Caco-2 (cell line): ENCODE measurements at regions not wholly inside any gene's neighbourhood (a gene's known extent, or its start where the extent isn't known, plus 50 kb on each side); places are given as distances from the start of the nearest gene placed in this dataset.

Source experiments
- BruUV-seq: library from RNA; stranded (reverse); fragments of 400-500 nt; replicated peaks from 2 replicates; lab custom pipeline; 2021; lab: Mats Ljungman, UMichigan
- CTCF ChIA-PET: fragments of 300-600 bp; sonication (Branson Sonifier 250); formaldehyde crosslinking; loops from one replicate; lab custom pipeline; 2022; ENCODE audit warnings: antibody characterized with exemption; lab: Charles Lee
- POLR2A ChIA-PET: fragments of 300-600 bp; sonication (Branson Sonifier 250); formaldehyde crosslinking; loops from one replicate; lab custom pipeline; 2022; ENCODE audit warnings: antibody characterized with exemption; lab: Charles Lee
- DNase-seq, 2 experiments: peaks; one replicate each; pipeline versions ENCODE4 v3.0.0 to v3.0.0-alpha.2; 2020 to 2022
- H3K27me3 ChIP-seq: replicated peaks from 2 replicates; pipeline ENCODE4 v1.6.0; 2011; ENCODE audit warnings: low read length; ENCODE audit not compliant: control insufficient read depth, insufficient read depth
- H3K36me3 ChIP-seq: 2 replicates; pipeline ENCODE4 v1.5.1; 2011; ENCODE audit warnings: low read length; ENCODE audit not compliant: control insufficient read depth, insufficient read depth
- H3K4me1 ChIP-seq: fragments of 250-450 bp; sonication (Bioruptor Pico); 2 replicates; pipeline ENCODE4 v1.5.1; 2020; ENCODE audit warnings: mild to moderate bottlenecking
- H3K4me3 ChIP-seq: 2 replicates; pipeline ENCODE4 v1.5.1; 2011; ENCODE audit warnings: low read depth, mild to moderate bottlenecking, control low read depth, low read length
- H3K9me3 ChIP-seq: fragments of 250-450 bp; sonication (Bioruptor Pico); 2 replicates; pipeline ENCODE4 v1.5.1; 2020; ENCODE audit warnings: mild to moderate bottlenecking, moderate library complexity
- H3K27ac Mint-ChIP-seq: one replicate; pipeline ENCODE4 v1.8.0; 2022; ENCODE audit warnings: mixed read lengths; ENCODE audit not compliant: unreplicated experiment
- H3K27me3 Mint-ChIP-seq: one replicate; pipeline ENCODE4 v1.8.0; 2022; ENCODE audit warnings: mixed read lengths; ENCODE audit not compliant: insufficient read depth, unreplicated experiment
- H3K36me3 Mint-ChIP-seq: one replicate; pipeline ENCODE4 v1.8.0; 2022; ENCODE audit warnings: mild to moderate bottlenecking, mixed read lengths; ENCODE audit not compliant: insufficient read depth, unreplicated experiment
- H3K4me1 Mint-ChIP-seq: one replicate; pipeline ENCODE4 v1.8.0; 2022; ENCODE audit warnings: low read depth, mixed read lengths; ENCODE audit not compliant: unreplicated experiment
- H3K4me3 Mint-ChIP-seq: one replicate; pipeline ENCODE4 v1.8.0; 2022; ENCODE audit warnings: mild to moderate bottlenecking, moderate library complexity, mixed read lengths; ENCODE audit not compliant: unreplicated experiment
- H3K9me3 Mint-ChIP-seq: one replicate; pipeline ENCODE4 v1.8.0; 2022; ENCODE audit warnings: mixed read lengths; ENCODE audit not compliant: unreplicated experiment
- intact Hi-C: fragments of 100-400 bp; cut with micrococcal nuclease; formaldehyde crosslinking; loops from one replicate; pipeline ENCODE4 v1.10.0; 2022; ENCODE audit not compliant: unreplicated experiment
- TF ChIP-seq, protein P1 (sequence below), 2 experiments: fragments of 200-600 bp in 1 of 2; IDR thresholded peaks; 1 replicate in 1 of 2; 2 replicates in 1 of 2; pipeline versions ENCODE4 v1.5.1 to v1.8.0; 2011 to 2022; ENCODE audit warnings: antibody characterized with exemption in 1 of 2, control low read depth in 1 of 2, inconsistent platforms in 1 of 2, low read depth in 1 of 2, low read length in 1 of 2, mild to moderate bottlenecking in 1 of 2, moderate library complexity in 1 of 2; ENCODE audit not compliant: insufficient read depth in 1 of 2, severe bottlenecking in 1 of 2, unreplicated experiment in 1 of 2

DNA sequence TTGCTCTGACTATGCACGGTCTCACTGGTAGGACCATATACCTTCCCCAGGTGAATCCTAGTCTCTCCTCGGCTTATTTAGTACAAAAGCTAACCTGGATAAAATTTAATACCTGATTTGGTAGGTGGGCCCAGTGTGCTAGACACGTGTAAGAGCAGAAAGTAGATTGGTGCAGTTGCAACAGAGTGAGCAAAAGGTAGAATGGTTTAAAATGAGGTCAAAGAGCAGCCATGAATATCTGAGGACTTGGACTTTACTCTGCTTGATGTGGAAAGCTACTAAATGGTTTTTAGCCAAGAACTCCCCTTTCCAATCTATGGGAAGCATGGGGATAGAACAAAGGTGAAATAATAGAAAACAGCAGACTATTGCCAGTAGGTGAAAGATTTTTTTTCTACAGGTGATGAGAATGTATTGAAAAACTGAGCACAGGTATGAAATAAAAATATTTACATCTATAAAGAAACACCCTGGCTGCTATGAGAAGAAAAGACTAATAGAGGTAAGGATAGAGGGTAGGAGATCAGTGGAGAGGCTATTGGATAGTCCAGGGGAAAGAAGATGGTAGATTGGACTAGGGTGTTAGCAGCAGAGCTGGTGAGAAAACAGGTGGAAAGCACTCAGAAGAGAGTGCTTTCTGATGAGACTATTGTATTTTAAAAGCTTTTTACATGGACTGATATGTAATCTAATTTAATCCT lies 61.3 kb upstream of the BCL9 start:
- no peak for DNase-seq
- Histone ChIP-seq H3K36me3 (no peaks in the 10 kb centered on the region), H3K4me1 (peaks cover 9% of the 10 kb centered on the region), H3K4me3 (no peak overlapping the region), H3K27me3 (no peaks in the 10 kb centered on the region), H3K9me3 (peaks cover 3% of the 10 kb centered on the region; the same call in 1 of the 2 replicates)
- POLR2A ChIA-PET: interaction anchor here (0.6 to 0.8 kb wide), 2 partner anchors 60 to 120 kb away, joined by 3 read pairs; no protein-coding TSS in a partner anchor
- no peak overlapping the region for H3K4me3 Mint-ChIP-seq
- H3K36me3 Mint-ChIP-seq: no peaks in the 10 kb centered on the region
- peaks cover 3% of the 10 kb centered on the region for H3K27me3 Mint-ChIP-seq
- H3K9me3 Mint-ChIP-seq: no peaks in the 10 kb centered on the region
- CTCF ChIA-PET: no interaction called here
- no peak overlapping the region for H3K27ac Mint-ChIP-seq
- BruUV-seq: no TSS peak
- intact Hi-C loops: no loop called here
- TF ChIP-seq, protein P1, sequence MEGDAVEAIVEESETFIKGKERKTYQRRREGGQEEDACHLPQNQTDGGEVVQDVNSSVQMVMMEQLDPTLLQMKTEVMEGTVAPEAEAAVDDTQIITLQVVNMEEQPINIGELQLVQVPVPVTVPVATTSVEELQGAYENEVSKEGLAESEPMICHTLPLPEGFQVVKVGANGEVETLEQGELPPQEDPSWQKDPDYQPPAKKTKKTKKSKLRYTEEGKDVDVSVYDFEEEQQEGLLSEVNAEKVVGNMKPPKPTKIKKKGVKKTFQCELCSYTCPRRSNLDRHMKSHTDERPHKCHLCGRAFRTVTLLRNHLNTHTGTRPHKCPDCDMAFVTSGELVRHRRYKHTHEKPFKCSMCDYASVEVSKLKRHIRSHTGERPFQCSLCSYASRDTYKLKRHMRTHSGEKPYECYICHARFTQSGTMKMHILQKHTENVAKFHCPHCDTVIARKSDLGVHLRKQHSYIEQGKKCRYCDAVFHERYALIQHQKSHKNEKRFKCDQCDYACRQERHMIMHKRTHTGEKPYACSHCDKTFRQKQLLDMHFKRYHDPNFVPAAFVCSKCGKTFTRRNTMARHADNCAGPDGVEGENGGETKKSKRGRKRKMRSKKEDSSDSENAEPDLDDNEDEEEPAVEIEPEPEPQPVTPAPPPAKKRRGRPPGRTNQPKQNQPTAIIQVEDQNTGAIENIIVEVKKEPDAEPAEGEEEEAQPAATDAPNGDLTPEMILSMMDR (IDR thresholded peaks at IDR 0.05; ENCODE audit: insufficient read depth in 1 of 2, low read depth in 1 of 2, low read length in 1 of 2, severe bottlenecking in 1 of 2, unreplicated experiment in 1 of 2): no peak
- H3K4me1 Mint-ChIP-seq: peaks cover 9% of the 10 kb centered on the region

DNA sequence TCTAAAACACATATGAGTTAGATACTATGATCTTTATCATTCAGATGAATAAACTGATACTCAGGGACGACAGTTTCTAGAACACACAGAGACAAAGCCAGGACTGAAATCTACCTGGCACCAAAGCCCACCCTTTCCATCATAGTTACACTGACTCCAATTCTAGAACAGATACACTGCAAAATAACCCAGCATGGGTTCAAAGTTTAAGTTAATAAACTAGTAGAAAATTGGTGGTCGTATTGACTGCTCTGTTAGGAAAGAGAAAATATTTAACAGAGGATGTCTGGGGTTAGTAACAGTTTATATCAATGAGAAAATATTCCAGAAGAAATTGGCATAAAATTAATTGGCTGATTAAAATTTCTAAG lies 60.8 kb upstream of the BCL9 start:
- intact Hi-C loops: no loop called here
- no peaks in the 10 kb centered on the region for H3K27me3 ChIP-seq
- DNase-seq: no peak
- Mint-ChIP-seq H3K4me3 (no peak overlapping the region), H3K27me3 (peaks cover 3% of the 10 kb centered on the region), H3K9me3 (no peaks in the 10 kb centered on the region), H3K27ac (no peak overlapping the region), H3K4me1 (peaks cover 9% of the 10 kb centered on the region), H3K36me3 (no peaks in the 10 kb centered on the region)
- CTCF ChIA-PET: no interaction called here
- no peaks in the 10 kb centered on the region for H3K36me3 ChIP-seq
- TF ChIP-seq, protein P1 (IDR thresholded peaks at IDR 0.05; ENCODE audit: insufficient read depth in 1 of 2, low read depth in 1 of 2, low read length in 1 of 2, severe bottlenecking in 1 of 2, unreplicated experiment in 1 of 2): no peak
- no TSS peak for BruUV-seq
- peaks cover 9% of the 10 kb centered on the region for H3K4me1 ChIP-seq
- peaks cover 3% of the 10 kb centered on the region; the same call in 1 of the 2 replicates for H3K9me3 ChIP-seq
- POLR2A ChIA-PET: interaction anchor here (0.6 kb wide), 1 partner anchor 60 kb away, joined by 3 read pairs; no protein-coding TSS in a partner anchor
- no peak overlapping the region for H3K4me3 ChIP-seq

GRCh38 chr1:147486876-147487656 lies 54.2 kb upstream of the BCL9 start:
- POLR2A ChIA-PET: no interaction called here
- DNase-seq: no peak
- no peaks in the 10 kb centered on the region for H3K27me3 ChIP-seq
- Mint-ChIP-seq H3K4me1 (no peaks in the 10 kb centered on the region), H3K27me3 (peaks cover 3% of the 10 kb centered on the region), H3K36me3 (no peaks in the 10 kb centered on the region), H3K27ac (no peak overlapping the region), H3K9me3 (no peaks in the 10 kb centered on the region), H3K4me3 (no peak overlapping the region)
- CTCF ChIA-PET: interaction anchor here (0.6 kb wide), 1 partner anchor 242 kb away, joined by 3 read pairs; no protein-coding TSS in a partner anchor
- no peaks in the 10 kb centered on the region for H3K36me3 ChIP-seq
- TF ChIP-seq, protein P1 (IDR thresholded peaks at IDR 0.05; ENCODE audit: insufficient read depth in 1 of 2, low read depth in 1 of 2, low read length in 1 of 2, severe bottlenecking in 1 of 2, unreplicated experiment in 1 of 2): no peak
- no TSS peak for BruUV-seq
- no peak overlapping the region for H3K4me3 ChIP-seq
- no peaks in the 10 kb centered on the region for H3K9me3 ChIP-seq
- H3K4me1 ChIP-seq: no peaks in the 10 kb centered on the region
- intact Hi-C loops: no loop called here
